Activated naive CD4-positive, alpha-beta T cell treated with anti-CD3 and anti-CD28 coated beads, Interleukin-2, amount 50 U/mL, for 24 hours (primary cell): ENCODE measurements at regions not wholly inside any gene's neighbourhood (a gene's known extent, or its start where the extent isn't known, plus 50 kb on each side); places are given as distances from the start of the nearest gene placed in this dataset.

Experiments
- H3K27ac Mint-ChIP-seq: one replicate; pipeline ENCODE4 v1.8.0; 2021; ENCODE audit warnings: mild to moderate bottlenecking, mixed read lengths
- H3K27me3 Mint-ChIP-seq: one replicate; pipeline ENCODE4 v1.8.0; 2021; ENCODE audit warnings: mixed read lengths
- H3K36me3 Mint-ChIP-seq: one replicate; pipeline ENCODE4 v1.8.0; 2021; ENCODE audit warnings: mixed read lengths
- H3K4me1 Mint-ChIP-seq: one replicate; pipeline ENCODE4 v1.8.0; 2021; ENCODE audit warnings: mixed read lengths
- H3K4me3 Mint-ChIP-seq: one replicate; pipeline ENCODE4 v1.8.0; 2021; ENCODE audit warnings: mild to moderate bottlenecking, mixed read lengths
- H3K9me3 Mint-ChIP-seq: one replicate; pipeline ENCODE4 v1.8.0; 2021; ENCODE audit warnings: mixed read lengths

DNA sequence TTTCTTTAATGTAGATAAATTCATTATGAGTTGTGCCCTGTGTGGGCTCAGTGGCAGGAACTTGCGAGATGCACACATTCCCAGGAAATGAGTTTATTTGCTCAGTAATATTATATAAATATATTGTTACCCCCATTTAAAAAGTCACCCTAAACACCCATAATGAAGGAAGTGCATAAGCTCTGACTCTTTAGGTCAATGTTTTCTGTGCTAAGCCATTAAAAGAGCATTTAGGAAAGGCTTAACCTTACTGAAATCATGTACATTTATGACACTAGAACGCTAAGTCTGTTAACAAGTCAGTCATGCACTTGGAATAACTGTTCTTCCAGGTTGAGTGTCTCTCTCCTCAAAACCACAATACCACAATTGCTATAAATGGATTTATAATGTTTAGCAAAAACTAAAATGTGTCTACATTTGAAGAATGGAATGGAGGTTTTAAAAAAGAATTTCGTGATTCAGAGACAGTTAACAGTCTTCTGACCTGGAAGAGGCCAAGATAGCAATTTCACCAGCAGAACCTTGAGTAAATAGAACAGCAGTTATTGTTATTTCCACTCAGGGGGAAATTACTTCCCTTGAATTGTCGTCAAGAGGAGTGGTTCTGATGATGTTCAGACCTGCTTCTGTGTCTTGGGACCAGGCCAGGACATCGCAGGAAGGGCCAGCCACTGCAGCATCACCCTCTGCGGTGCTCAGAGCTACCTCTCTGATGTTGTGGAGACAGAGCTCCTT lies 91.1 kb upstream of the VEGFC start:
- H3K27me3 Mint-ChIP-seq, result no peaks in the 10 kb centered on the region
- H3K27ac Mint-ChIP-seq, result no peak overlapping the region
- no peaks in the 10 kb centered on the region for H3K9me3 Mint-ChIP-seq
- H3K4me1 Mint-ChIP-seq, result no peaks in the 10 kb centered on the region
- no peaks in the 10 kb centered on the region for H3K36me3 Mint-ChIP-seq
- H3K4me3 Mint-ChIP-seq, result no peak overlapping the region

DNA sequence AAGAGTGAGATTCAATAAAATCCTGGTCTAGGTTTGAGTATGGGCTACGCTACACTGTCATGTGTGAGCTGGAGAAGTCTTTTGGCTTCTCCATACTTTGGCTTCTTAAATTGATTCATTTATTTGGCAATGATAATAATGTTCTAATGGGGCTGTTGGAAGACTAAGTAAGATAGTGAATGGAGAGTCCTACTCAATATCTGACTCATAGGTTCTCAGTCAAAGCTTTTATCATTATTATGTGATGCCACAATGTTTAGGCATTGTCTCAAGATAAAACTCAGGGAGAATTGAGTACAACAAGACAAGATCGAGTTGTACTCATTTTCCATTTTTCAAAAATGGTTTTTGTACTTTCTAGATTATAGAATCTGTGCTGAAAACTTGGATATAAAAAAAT lies 92.5 kb upstream of the VEGFC start:
- Mint-ChIP-seq H3K4me1 (no peaks in the 10 kb centered on the region), H3K4me3 (no peak overlapping the region), H3K36me3 (no peaks in the 10 kb centered on the region), H3K27ac (no peak overlapping the region), H3K27me3 (no peaks in the 10 kb centered on the region), H3K9me3 (no peaks in the 10 kb centered on the region)

DNA sequence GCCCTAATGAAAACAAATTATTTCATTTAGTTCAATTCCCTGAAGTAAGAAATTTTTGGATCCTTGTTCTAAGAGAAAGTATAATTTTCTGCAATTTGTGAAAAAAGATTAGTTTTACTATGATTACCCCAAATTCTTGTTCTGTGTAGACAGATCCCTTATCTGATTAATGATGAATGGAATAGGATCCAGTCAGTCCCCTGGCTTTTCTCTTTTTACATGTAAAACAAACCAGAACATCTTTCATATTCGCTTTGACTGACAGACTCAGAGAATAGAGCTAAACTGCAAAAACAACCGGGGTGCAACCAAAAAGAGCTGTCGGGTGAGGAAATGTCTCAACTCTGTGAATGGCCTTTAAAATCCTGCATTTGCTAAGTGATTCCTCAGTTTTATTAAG lies 93.4 kb upstream of the VEGFC start:
- Mint-ChIP-seq H3K36me3 (no peaks in the 10 kb centered on the region), H3K27ac (no peak overlapping the region), H3K27me3 (no peaks in the 10 kb centered on the region), H3K4me3 (no peak overlapping the region), H3K9me3 (no peaks in the 10 kb centered on the region), H3K4me1 (no peaks in the 10 kb centered on the region)

DNA sequence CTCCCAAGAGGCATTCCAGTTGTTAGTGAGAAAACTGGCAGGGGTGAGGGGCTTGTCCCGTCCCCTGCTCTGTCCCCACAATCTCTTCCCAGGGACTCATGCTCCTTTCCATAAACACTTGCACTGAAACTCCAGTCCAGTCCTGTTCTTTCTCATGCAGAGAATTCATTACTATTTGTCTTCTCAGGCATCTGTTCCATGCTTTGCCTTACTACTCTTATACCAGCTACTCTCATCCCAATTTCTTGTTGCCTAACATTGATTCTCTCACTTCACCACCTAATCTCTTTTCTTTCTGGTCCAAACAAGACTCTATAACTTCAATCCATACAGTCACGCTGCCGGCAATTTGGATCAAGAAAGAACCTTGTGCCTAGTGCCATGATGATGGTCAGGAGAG lies 97.1 kb upstream of the VEGFC start:
- no peak overlapping the region for H3K4me3 Mint-ChIP-seq
- no peaks in the 10 kb centered on the region for H3K9me3 Mint-ChIP-seq
- H3K27ac Mint-ChIP-seq, result no peak overlapping the region
- H3K4me1 Mint-ChIP-seq, result no peaks in the 10 kb centered on the region
- H3K36me3 Mint-ChIP-seq, result no peaks in the 10 kb centered on the region
- H3K27me3 Mint-ChIP-seq, result no peaks in the 10 kb centered on the region

DNA sequence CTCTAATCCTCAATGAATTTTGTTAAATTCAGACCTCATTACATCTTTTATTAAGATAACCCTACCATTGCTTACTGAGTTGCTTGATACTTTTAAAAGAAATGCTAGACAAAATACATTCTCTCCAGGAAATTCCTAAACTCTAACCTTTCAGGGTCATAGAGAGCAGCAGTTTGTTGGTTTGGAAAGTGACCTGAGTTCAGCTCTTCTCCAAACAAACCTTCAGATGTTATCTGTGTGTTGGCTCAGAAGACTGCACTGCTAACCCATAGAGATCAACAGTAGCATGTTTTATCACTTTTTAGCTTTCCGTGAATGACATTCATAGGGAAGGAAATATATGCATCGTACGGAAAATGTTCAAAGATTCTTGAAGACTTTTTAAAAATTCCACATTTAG lies 101.8 kb upstream of the VEGFC start:
- Mint-ChIP-seq H3K36me3 (no peaks in the 10 kb centered on the region), H3K27ac (no peak overlapping the region), H3K9me3 (no peaks in the 10 kb centered on the region), H3K4me3 (no peak overlapping the region), H3K4me1 (no peaks in the 10 kb centered on the region), H3K27me3 (no peaks in the 10 kb centered on the region)

DNA sequence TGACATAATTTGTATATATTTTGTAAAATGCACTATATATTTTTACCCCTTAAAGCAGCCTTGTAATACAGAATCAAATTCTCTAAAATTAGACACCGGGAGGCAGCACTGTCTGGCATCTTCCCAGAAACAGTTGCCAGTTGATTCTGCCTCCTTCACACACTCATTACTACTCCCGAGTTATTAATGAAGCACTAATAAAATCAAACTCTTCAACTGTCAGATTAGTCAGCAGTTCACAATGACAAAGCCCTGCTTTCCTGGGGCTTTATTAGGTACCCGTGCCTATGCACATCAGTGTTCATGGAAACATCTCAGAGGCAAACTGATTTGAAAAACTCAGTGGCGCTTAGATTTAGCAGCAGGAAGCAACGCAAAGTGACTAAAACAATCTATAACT lies 103.5 kb upstream of the VEGFC start:
- H3K27me3 Mint-ChIP-seq, result no peaks in the 10 kb centered on the region
- no peaks in the 10 kb centered on the region for H3K4me1 Mint-ChIP-seq
- no peaks in the 10 kb centered on the region for H3K36me3 Mint-ChIP-seq
- no peak overlapping the region for H3K27ac Mint-ChIP-seq
- no peak overlapping the region for H3K4me3 Mint-ChIP-seq
- H3K9me3 Mint-ChIP-seq, result no peaks in the 10 kb centered on the region

DNA sequence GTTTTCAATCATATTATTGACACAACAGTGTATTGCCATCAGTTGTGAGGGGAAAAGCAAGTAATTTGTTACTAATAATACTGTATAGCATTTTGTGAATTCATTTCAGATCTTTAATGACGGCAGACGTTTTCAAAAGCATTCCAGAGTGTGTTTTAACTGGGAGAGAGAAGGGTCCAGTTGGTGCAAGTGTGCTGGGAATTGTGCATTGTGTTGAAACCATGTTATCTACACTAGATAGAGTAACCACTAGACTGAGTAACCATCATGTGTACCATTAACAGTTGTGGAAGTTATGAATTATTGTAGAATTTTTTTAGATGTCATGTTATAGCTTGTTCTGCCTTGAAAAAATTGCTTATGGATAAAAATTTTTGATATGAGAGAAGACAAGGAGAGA lies 104.5 kb upstream of the VEGFC start:
- Mint-ChIP-seq H3K4me1 (no peaks in the 10 kb centered on the region), H3K27me3 (no peaks in the 10 kb centered on the region)

DNA sequence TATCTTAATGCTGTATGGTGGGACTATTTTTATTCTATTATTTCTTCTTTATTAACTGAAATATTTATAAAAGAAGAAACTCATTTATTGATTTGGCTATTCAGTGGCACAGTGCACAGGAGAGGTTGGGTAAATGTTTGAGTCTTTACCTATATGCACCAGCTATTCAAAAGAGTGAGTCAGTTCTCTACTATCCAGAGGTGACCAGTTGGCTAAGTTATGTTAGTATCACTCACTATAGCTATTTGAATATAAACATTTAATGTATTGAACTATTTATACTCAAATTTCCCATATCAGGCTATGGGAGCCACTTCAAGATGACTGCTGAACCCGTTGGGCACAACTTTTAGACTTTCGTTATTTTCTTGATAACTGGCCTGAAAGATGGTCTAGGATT lies 106.1 kb upstream of the VEGFC start:
- Mint-ChIP-seq H3K27ac (no peak overlapping the region), H3K27me3 (no peaks in the 10 kb centered on the region), H3K4me3 (no peak overlapping the region), H3K4me1 (no peaks in the 10 kb centered on the region), H3K9me3 (no peaks in the 10 kb centered on the region), H3K36me3 (no peaks in the 10 kb centered on the region)

More for the DNA sequence above, 104.5 kb upstream of the VEGFC start:
- Mint-ChIP-seq H3K36me3 (no peaks in the 10 kb centered on the region), H3K27ac (no peak overlapping the region), H3K4me3 (no peak overlapping the region), H3K9me3 (no peaks in the 10 kb centered on the region)

DNA sequence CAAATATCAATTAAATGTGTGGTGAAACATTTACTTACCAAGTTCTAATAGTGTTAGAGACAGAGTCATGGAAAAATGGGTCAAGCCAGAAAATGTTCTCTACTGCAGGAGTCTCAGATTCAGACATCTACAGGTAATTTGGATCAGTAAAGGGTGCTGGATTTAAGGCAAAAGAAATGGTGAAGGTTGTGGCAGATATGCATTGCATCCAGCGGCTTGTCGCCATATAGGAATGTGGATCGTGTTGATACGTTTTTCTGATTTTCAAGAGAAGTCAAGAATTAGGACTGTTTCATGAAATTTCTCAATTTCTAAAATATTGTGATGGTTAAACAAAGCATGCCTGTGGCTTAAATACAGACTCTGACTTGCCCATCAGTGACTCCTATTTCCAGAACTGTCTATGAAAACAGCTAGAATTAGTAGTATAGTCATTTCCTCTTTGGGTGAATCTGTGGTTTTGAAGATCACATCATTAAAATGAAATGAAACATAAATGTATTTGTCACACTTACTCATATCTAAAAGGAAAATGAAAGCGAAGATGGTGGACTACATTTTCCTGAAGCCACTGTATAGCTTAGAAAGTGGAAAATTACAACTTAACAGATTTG lies 110.1 kb upstream of the VEGFC start:
- H3K27me3 Mint-ChIP-seq, result no peaks in the 10 kb centered on the region
- H3K9me3 Mint-ChIP-seq, result no peaks in the 10 kb centered on the region
- H3K27ac Mint-ChIP-seq, result no peak overlapping the region
- H3K4me3 Mint-ChIP-seq, result no peak overlapping the region
- H3K36me3 Mint-ChIP-seq, result no peaks in the 10 kb centered on the region
- H3K4me1 Mint-ChIP-seq, result no peaks in the 10 kb centered on the region

DNA sequence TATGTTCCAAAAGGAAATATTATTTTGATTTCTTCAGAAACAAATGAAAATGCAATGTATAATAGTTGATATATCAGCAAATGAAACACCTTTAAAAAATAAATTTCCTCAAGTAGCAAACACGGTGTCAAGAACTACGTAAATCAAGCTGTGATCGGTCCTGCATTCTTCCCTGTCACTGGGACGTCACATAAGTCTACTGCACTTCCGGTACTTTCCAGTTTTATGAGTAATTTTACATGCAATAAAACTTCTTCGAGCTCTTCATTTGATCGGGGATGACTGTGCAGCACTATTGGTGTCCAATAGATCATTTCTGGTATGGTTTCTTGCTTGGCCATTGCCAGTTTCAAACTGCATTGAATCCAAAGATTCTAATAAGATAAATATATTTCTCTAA lies 114.0 kb upstream of the VEGFC start:
- no peaks in the 10 kb centered on the region for H3K36me3 Mint-ChIP-seq
- no peaks in the 10 kb centered on the region for H3K9me3 Mint-ChIP-seq
- H3K27me3 Mint-ChIP-seq, result no peaks in the 10 kb centered on the region
- H3K4me1 Mint-ChIP-seq, result no peaks in the 10 kb centered on the region
- H3K4me3 Mint-ChIP-seq, result no peak overlapping the region
- no peak overlapping the region for H3K27ac Mint-ChIP-seq

DNA sequence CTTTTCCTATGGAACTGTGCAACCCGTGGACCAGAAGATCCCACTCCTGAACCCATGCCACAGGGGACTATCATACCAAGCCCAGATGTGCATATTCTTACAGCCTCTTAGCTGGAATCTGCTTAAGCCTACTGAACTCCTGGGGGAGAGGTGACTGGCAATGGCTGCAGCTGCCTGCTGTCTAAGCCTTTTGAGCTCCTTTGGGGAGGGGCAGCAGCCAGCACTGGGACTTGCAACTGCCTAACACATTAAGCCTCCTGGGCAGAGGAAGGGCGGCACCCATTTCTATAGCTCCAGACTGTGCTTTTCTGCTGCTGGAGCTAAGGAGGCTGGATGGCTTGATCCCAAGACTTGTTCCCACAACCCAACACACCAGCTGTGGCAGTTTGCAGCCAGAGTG lies 117.9 kb upstream of the VEGFC start:
- Mint-ChIP-seq H3K27me3 (no peaks in the 10 kb centered on the region), H3K4me1 (no peaks in the 10 kb centered on the region), H3K36me3 (no peaks in the 10 kb centered on the region), H3K4me3 (no peak overlapping the region), H3K27ac (no peak overlapping the region), H3K9me3 (peaks cover 8% of the 10 kb centered on the region)

DNA sequence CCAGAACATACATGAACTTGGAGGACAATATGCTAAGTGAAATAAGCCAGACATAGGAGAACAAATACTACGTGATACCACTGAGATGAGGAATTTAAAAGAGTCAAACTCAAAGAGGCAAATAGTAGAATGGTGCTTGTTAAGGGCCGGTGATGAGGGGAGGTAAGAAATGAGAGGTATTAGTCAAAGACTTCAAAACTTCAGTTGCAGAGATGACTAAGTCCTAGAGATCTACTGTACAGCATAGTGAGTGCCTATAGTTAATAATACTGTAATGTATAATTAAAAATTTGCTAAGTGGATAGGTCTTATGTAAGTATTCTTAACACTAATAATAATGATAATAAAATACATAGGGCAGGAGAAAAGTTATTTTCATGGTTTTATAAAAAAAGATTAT lies 126.9 kb upstream of the VEGFC start:
- H3K9me3 Mint-ChIP-seq, result no peaks in the 10 kb centered on the region

DNA sequence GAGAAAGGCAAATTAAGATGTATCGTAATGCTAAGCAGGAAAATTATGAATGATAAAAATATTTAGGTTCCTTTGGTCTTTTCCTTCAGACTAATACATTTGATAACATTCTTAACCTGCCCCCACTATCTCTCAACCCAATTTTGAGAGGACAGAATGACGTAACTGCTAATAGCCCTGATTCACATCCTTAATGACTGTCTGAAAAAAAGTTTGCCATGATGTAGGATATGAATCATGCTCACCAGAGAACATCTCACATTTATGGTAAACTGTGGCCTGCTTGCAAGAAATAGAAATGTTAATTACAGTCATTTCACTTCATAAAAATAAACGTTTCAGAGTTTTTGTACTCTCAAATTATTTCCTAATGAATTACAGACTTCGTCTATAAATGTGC lies 128.0 kb upstream of the VEGFC start:
- H3K27ac Mint-ChIP-seq, result no peak overlapping the region
- no peaks in the 10 kb centered on the region for H3K27me3 Mint-ChIP-seq
- no peak overlapping the region for H3K4me3 Mint-ChIP-seq
- no peaks in the 10 kb centered on the region for H3K4me1 Mint-ChIP-seq
- H3K36me3 Mint-ChIP-seq, result no peaks in the 10 kb centered on the region
- no peaks in the 10 kb centered on the region for H3K9me3 Mint-ChIP-seq

More for the DNA sequence above, 126.9 kb upstream of the VEGFC start:
- Mint-ChIP-seq H3K27ac (no peak overlapping the region), H3K36me3 (no peaks in the 10 kb centered on the region), H3K27me3 (no peaks in the 10 kb centered on the region), H3K4me1 (no peaks in the 10 kb centered on the region), H3K4me3 (no peak overlapping the region)

DNA sequence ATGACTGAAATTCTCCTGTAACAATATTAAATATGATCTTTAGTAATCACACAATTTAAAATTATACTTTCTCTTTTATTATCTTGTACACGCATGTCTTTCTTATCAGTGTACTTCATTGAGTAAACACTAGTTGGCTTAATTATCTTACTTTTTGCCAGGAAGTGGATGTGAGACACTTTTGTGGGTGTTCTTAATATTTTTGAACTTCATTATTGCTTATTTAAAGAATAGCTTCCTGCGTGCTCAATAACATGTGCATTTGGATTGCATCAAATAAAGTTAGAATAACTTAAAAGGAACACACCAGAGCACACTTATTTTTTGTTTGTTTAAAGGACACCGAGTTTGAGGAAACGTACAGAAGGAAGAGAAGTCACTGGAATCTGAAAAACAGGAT lies 128.5 kb upstream of the VEGFC start:
- Mint-ChIP-seq H3K36me3 (no peaks in the 10 kb centered on the region), H3K9me3 (no peaks in the 10 kb centered on the region), H3K27me3 (no peaks in the 10 kb centered on the region), H3K27ac (no peak overlapping the region), H3K4me3 (no peak overlapping the region), H3K4me1 (no peaks in the 10 kb centered on the region)

DNA sequence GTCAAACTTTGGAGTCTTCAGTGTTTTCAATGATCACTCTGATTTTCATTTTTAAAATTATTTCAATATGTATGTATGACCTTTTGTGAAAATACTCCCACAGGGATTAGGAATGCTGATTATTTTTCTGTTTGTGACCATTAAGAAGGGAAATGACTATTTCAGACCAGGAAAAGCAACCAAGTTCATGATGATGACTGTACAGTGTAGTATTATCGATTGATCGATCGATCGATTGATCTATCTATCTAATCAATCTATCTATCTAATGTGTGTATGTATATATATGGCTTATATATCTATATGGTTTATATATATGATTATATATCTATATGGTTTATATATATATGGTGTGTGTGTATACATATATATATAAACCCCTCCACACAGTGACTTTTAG lies 131.5 kb upstream of the VEGFC start:
- no peak overlapping the region for H3K4me3 Mint-ChIP-seq
- no peak overlapping the region for H3K27ac Mint-ChIP-seq
- no peaks in the 10 kb centered on the region for H3K9me3 Mint-ChIP-seq
- no peaks in the 10 kb centered on the region for H3K27me3 Mint-ChIP-seq
- H3K4me1 Mint-ChIP-seq, result no peaks in the 10 kb centered on the region
- H3K36me3 Mint-ChIP-seq, result no peaks in the 10 kb centered on the region

DNA sequence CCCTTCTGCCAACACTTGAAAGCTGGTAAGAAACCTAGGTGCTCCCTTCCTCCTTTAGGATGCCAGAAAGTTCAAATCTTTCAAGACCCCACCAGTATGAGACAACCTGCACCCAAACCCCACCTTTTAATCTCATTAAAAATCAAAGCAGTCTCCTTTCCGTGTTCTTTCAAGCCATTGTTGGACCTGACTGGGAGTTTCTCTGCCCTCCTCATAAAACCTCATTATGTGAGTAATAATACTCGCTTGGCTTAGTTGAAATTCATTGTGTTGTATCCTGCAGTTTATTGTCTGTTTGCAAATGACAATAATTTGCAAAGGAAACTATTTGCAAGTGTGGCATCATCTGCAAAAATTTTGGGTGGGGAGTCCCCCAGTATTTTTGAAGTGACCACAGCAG lies 133.2 kb upstream of the VEGFC start:
- H3K27me3 Mint-ChIP-seq, result no peaks in the 10 kb centered on the region
- no peak overlapping the region for H3K27ac Mint-ChIP-seq
- no peaks in the 10 kb centered on the region for H3K9me3 Mint-ChIP-seq
- H3K36me3 Mint-ChIP-seq, result no peaks in the 10 kb centered on the region
- H3K4me3 Mint-ChIP-seq, result no peak overlapping the region
- H3K4me1 Mint-ChIP-seq, result no peaks in the 10 kb centered on the region

DNA sequence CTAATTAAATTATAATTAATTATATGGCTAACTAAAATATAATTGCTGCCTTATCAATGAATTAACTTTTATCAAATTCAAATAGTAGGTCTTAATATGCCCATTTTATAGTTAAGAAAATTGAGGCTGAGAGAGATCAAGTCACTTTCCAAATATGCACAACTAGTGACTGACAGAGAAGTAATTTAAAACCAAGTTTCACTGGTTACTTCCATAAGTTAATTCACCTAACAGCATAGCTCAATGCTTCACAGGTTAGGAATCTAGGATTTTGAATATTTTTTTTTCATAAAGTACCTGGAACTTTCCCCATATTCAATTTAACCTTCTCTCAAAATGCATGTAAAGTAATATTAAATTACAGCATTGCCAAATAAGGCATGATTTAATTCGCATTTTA lies 134.4 kb upstream of the VEGFC start:
- Mint-ChIP-seq H3K27me3 (no peaks in the 10 kb centered on the region), H3K36me3 (no peaks in the 10 kb centered on the region), H3K9me3 (no peaks in the 10 kb centered on the region), H3K4me3 (no peak overlapping the region), H3K27ac (no peak overlapping the region), H3K4me1 (no peaks in the 10 kb centered on the region)
